ENCODE measurements at regions not wholly inside any gene's neighbourhood (a gene's known extent, or its start where the extent isn't known, plus 50 kb on each side); places are given as distances from the start of the nearest gene placed in this dataset.
"Not testable (repeated sequence)": the region's sequence is repeated elsewhere in the genome, so short reads cannot be mapped to it uniquely, and the experiment has no call there.

- DNase-seq (ENCODE audit: low spot score) = no peak
These were observed 146.1 kb downstream of the TTLL2 start for GRCh38 chr6:167470836-167471547.

- DNase-seq (ENCODE audit: low spot score) = no peak
These were observed 146.7 kb downstream of the TTLL2 start for GRCh38 chr6:167471548-167471930.

- no peak for DNase-seq (ENCODE audit: low spot score)
These were observed 147.3 kb downstream of the TTLL2 start for GRCh38 chr6:167472148-167472547.

- no peak for DNase-seq (ENCODE audit: low spot score)
These were observed 148.0 kb downstream of the TTLL2 start for GRCh38 chr6:167472880-167473279.

GRCh38 chr6:167474171-167474570 is 149.3 kb downstream of the TTLL2 start:
- DNase-seq (ENCODE audit: low spot score) = no peak

- DNase-seq (ENCODE audit: low spot score) = no peak
These were observed 149.8 kb downstream of the TTLL2 start for GRCh38 chr6:167474725-167475124.

GRCh38 chr6:167475947-167476346 is 151.1 kb downstream of the TTLL2 start:
- DNase-seq (ENCODE audit: low spot score) = no peak

- DNase-seq (ENCODE audit: low spot score) = no peak
These were observed 152.1 kb downstream of the TTLL2 start for GRCh38 chr6:167476844-167477595.

- DNase-seq (ENCODE audit: low spot score) = no peak
These were observed 152.8 kb downstream of the TTLL2 start for GRCh38 chr6:167477688-167478087.

GRCh38 chr6:167479301-167479700 is 154.4 kb downstream of the TTLL2 start:
- DNase-seq (ENCODE audit: low spot score) = no peak

- no peak for DNase-seq (ENCODE audit: low spot score)
These were observed 155.2 kb downstream of the TTLL2 start for GRCh38 chr6:167479901-167480648.

- no peak for DNase-seq (ENCODE audit: low spot score)
These were observed 156.5 kb downstream of the TTLL2 start for GRCh38 chr6:167481307-167481926.

- DNase-seq (ENCODE audit: low spot score) = not testable (repeated sequence)
These were observed 157.9 kb downstream of the TTLL2 start for GRCh38 chr6:167482801-167483200.

GRCh38 chr6:167485186-167485978 is 160.5 kb downstream of the TTLL2 start:
- peak; percentile 26 for DNase-seq (ENCODE audit: low spot score)

GRCh38 chr6:167487749-167488664 is 163.1 kb downstream of the TTLL2 start:
- no peak for DNase-seq (ENCODE audit: low spot score)

GRCh38 chr6:167491438-167492099 is 166.7 kb downstream of the TTLL2 start:
- DNase-seq (ENCODE audit: low spot score) = no peak

GRCh38 chr6:167492100-167492449 is 167.2 kb downstream of the TTLL2 start:
- no peak for DNase-seq (ENCODE audit: low spot score)

GRCh38 chr6:167493310-167493709 is 168.4 kb downstream of the TTLL2 start:
- DNase-seq (ENCODE audit: low spot score) = no peak

GRCh38 chr6:167493976-167494697 is 169.3 kb downstream of the TTLL2 start:
- no peak for DNase-seq (ENCODE audit: low spot score)
